SJSA1 (cell line): ENCODE measurements at regions not wholly inside any gene's neighbourhood (a gene's known extent, or its start where the extent isn't known, plus 50 kb on each side); places are given as distances from the start of the nearest gene placed in this dataset.

Experiments used
- DNase-seq, 2 experiments: peaks; one replicate each; pipeline ENCODE4 v3.0.0-alpha.2; 2015 to 2020; ENCODE audit warnings: low spot score in 2 of 2, low read depth in 1 of 2
- H3K27ac ChIP-seq: fragments of 250-450 bp; sonication (Bioruptor Pico); 2 replicates; pipeline ENCODE4 v1.5.1; 2020; ENCODE audit warnings: mild to moderate bottlenecking, moderate library complexity
- H3K27me3 ChIP-seq: fragments of 250-450 bp; sonication (Bioruptor Pico); replicated peaks from 2 replicates; pipeline ENCODE4 v1.5.1; 2020; ENCODE audit warnings: mild to moderate bottlenecking, moderate library complexity
- H3K36me3 ChIP-seq: fragments of 250-450 bp; sonication (Bioruptor Pico); 2 replicates; pipeline ENCODE4 v1.5.1; 2020; ENCODE audit warnings: mild to moderate bottlenecking
- H3K4me1 ChIP-seq: fragments of 250-450 bp; sonication (Bioruptor Pico); replicated peaks from 2 replicates; pipeline ENCODE4 v1.6.1; 2021; ENCODE audit warnings: mild to moderate bottlenecking
- H3K4me3 ChIP-seq: fragments of 250-450 bp; sonication (Bioruptor Pico); 2 replicates; pipeline ENCODE4 v1.5.1; 2020; ENCODE audit warnings: mild to moderate bottlenecking
- H3K9me3 ChIP-seq: fragments of 250-450 bp; sonication (Bioruptor Pico); replicated peaks from 2 replicates; pipeline ENCODE4 v1.5.1; 2020; ENCODE audit warnings: mild to moderate bottlenecking

DNA sequence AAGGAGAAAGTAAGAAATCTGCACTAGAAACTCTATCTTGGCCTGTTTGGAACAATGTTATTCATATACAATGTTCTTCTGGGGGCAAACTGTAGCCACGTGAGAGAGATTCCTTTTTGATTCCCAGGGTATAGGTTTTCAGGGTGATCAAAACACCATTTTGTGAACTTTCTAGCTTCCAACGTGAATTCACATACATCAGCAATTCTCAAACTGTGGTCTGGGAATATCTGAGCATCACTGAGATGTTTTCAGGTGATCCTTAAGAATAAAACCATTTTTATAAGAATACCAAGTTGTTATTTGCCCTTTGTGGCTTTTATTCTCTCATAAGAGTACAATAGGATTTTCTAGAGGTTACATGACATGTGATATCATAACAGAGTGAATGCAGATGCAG lies 66.9 kb upstream of the ATP1A1 start:
- H3K27ac ChIP-seq = no peak overlapping the region
- H3K4me3 ChIP-seq = no peak overlapping the region
- no peaks in the 10 kb centered on the region for H3K36me3 ChIP-seq
- H3K9me3 ChIP-seq = no peaks in the 10 kb centered on the region
- peaks cover 4% of the 10 kb centered on the region; the same call in 1 of the 2 replicates for H3K27me3 ChIP-seq
- DNase-seq = no peak
- H3K4me1 ChIP-seq = no peaks in the 10 kb centered on the region

DNA sequence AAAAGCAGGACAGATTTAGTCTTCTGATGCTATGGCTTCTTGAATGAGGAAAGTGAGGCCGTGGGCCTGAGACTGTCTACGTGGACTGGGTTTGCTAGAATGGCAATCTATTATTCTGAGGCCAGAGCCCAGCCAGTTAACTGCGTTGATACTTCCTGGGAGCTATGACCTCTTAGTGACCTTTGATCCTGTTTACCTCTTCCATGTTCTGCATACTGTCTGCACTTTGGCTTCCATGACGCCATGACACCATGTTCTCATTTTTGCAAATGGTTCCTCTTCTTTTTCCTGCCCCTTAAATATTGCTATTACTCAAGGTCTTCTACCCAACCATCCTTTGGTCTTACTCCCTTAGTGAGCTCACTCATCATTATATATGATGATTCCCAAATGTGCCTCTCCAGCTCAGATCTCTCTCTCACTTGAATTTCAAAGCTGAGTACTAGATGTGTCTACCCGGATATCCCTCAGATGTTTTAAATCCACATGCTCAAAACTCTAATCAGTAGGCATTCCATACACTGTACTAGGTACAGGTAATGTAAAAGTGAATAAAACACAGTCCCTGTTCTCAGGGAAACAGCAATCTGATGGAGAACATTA lies 66.1 kb upstream of the ATP1A1 start:
- H3K27ac ChIP-seq = no peak overlapping the region
- no peaks in the 10 kb centered on the region for H3K9me3 ChIP-seq
- no peak for DNase-seq
- H3K4me1 ChIP-seq = no peaks in the 10 kb centered on the region
- peaks cover 4% of the 10 kb centered on the region; the same call in 1 of the 2 replicates for H3K27me3 ChIP-seq
- H3K36me3 ChIP-seq = no peaks in the 10 kb centered on the region
- no peak overlapping the region for H3K4me3 ChIP-seq

- H3K9me3 ChIP-seq = no peaks in the 10 kb centered on the region
- H3K36me3 ChIP-seq = no peaks in the 10 kb centered on the region
- DNase-seq = no peak
- H3K27me3 ChIP-seq = peaks cover 4% of the 10 kb centered on the region; the same call in 1 of the 2 replicates
- no peaks in the 10 kb centered on the region for H3K4me1 ChIP-seq
- H3K27ac ChIP-seq = no peak overlapping the region
- no peak overlapping the region for H3K4me3 ChIP-seq
Observed at GRCh38 chr1:116308276-116308675, 64.8 kb upstream of the ATP1A1 start.

DNA sequence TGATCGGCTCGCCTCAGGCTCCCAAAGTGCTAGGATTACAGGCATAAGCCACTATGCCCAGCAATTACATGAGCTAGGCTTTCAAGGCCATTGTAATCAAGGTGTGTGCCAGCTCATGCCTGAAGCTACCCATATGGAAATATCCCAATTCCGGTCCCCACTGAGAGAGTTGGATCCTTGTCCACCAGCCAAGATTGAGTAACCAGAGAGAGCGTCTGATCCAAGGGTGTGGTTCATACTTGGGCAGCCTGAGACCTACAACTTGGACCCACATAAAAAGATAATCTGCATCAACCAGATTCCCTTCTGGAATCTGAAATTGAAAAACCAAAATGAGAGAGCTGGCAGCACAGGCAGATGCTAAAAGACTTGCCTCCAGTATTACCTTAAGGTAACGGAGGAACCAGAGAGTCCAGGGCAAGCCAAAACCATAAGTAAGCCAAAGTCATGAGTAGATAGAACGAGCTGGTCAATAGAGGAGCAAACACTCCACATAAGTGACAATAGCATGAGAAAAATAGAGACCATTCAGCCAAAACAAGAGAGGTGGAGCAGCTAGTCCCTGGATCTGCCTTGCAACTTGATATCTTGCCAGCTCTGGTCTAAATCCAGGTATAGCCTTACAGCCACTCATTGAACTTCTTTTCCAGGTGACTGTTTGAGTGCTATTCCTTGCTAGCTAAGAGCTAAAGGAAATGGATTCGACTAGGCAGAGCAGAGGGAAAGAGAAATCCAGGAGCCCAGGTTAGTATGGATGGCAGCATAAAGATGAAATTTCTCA lies 63.8 kb upstream of the ATP1A1 start:
- Histone ChIP-seq H3K36me3 (no peaks in the 10 kb centered on the region), H3K4me3 (no peak overlapping the region), H3K4me1 (no peaks in the 10 kb centered on the region), H3K9me3 (no peaks in the 10 kb centered on the region), H3K27me3 (peaks cover 4% of the 10 kb centered on the region; the same call in 1 of the 2 replicates), H3K27ac (no peak overlapping the region)
- DNase-seq = no peak

DNA sequence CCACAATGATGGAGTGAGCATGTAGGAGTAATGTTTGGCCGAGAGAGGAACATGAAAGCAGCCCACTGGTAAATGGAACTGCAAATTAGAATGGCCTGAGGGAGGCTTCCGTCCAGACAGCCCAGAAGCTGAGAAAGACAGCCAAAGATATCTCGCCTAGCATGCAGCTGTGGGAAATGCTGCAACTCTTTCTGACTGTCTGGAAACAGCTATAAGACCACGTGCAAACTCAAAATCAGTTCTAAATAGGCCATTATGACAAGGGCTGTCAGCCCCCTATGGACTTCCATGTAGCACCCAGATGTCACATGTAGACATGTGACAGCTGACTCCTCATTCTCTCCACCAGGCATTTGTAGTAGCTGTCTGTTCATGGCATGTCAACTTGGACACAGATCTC lies 62.9 kb upstream of the ATP1A1 start:
- H3K4me3 ChIP-seq = no peak overlapping the region
- H3K27me3 ChIP-seq = peaks cover 4% of the 10 kb centered on the region; the same call in 1 of the 2 replicates
- no peaks in the 10 kb centered on the region for H3K4me1 ChIP-seq
- no peaks in the 10 kb centered on the region for H3K36me3 ChIP-seq
- H3K27ac ChIP-seq = no peak overlapping the region
- DNase-seq = no peak
- no peaks in the 10 kb centered on the region for H3K9me3 ChIP-seq

DNA sequence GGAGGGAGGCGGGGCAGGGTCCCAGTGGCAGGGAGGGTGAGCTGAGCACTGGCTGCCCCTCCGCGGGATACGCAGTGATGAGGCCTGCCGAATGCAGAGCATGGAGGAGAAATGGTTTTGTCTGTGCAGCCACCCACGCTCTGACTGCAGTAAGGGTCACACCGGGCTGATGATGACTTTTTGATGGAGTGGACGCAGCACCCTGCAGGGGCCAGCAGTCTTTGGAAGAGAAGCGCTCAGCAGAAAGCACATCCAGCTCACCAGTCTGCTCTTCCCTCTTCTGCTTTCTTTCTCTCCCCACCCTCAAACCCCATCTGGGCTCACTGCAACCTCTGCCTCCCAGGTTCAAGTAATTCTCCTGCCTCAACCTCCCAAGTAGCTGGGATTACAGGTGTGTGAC lies 61.9 kb upstream of the ATP1A1 start:
- no peak overlapping the region for H3K27ac ChIP-seq

GRCh38 chr1:116311756-116312680 lies 61.0 kb upstream of the ATP1A1 start:
- no peaks in the 10 kb centered on the region for H3K9me3 ChIP-seq
- no peaks in the 10 kb centered on the region for H3K36me3 ChIP-seq
- H3K4me1 ChIP-seq = no peaks in the 10 kb centered on the region
- H3K27me3 ChIP-seq = peaks cover 4% of the 10 kb centered on the region
- DNase-seq = no peak
- no peak overlapping the region for H3K27ac ChIP-seq
- no peak overlapping the region for H3K4me3 ChIP-seq

More for the DNA sequence above, 61.9 kb upstream of the ATP1A1 start:
- no peak for DNase-seq
- no peaks in the 10 kb centered on the region for H3K9me3 ChIP-seq
- H3K4me3 ChIP-seq = no peak overlapping the region
- H3K36me3 ChIP-seq = no peaks in the 10 kb centered on the region
- H3K27me3 ChIP-seq = peaks cover 4% of the 10 kb centered on the region
- H3K4me1 ChIP-seq = no peaks in the 10 kb centered on the region

DNA sequence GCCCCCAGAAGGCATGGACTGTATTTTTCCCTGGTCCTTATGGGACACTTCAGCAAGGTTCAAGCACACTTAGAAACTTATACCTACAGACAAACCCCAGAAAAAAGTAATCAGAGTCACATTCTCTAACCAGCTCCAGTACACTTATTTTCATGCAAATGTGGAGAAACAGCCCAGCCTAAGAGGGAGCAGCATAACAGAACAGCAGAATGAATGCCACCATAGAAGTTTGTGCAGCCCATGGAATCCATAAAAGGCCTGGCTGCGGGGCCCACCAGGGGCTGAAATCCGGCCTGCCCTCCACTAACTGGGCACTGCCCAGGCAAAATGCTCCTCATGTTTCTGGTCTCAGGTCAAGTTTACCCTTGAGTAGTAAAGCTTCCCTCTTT lies 60.4 kb upstream of the ATP1A1 start:
- DNase-seq = no peak
- Histone ChIP-seq H3K4me3 (no peak overlapping the region), H3K27ac (no peak overlapping the region), H3K27me3 (peaks cover 4% of the 10 kb centered on the region; the same call in 1 of the 2 replicates), H3K9me3 (no peaks in the 10 kb centered on the region), H3K4me1 (no peaks in the 10 kb centered on the region), H3K36me3 (no peaks in the 10 kb centered on the region)

DNA sequence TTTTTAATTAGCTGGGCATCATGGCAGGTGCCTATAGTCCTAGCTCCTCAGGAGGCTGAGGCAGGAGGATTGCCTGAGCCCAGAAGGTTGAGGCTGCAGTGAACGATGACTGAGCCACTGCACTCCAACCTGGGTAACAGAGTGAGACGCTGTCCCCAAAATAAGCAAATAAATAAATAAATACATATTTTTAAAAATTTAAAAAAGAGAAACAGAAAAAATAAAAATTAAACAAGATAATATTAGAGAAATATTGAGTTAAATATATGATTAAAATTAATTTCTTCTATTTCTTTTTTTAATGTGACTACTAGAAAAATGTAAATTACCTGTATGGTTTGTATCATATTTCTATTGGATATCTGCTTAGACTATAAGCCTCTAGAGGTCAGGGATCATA lies 59.3 kb upstream of the ATP1A1 start:
- Histone ChIP-seq H3K27me3 (peaks cover 4% of the 10 kb centered on the region; the same call in 1 of the 2 replicates), H3K27ac (no peak overlapping the region), H3K36me3 (no peaks in the 10 kb centered on the region), H3K9me3 (no peaks in the 10 kb centered on the region), H3K4me3 (no peak overlapping the region), H3K4me1 (no peaks in the 10 kb centered on the region)
- no peak for DNase-seq

- Histone ChIP-seq H3K36me3 (no peaks in the 10 kb centered on the region), H3K4me3 (no peak overlapping the region), H3K9me3 (no peaks in the 10 kb centered on the region), H3K27me3 (peaks cover 4% of the 10 kb centered on the region; the same call in 1 of the 2 replicates), H3K27ac (no peak overlapping the region), H3K4me1 (no peaks in the 10 kb centered on the region)
- no peak for DNase-seq
Observed at GRCh38 chr1:116314305-116314919, 58.6 kb upstream of the ATP1A1 start.

- no peak for DNase-seq
- no peak overlapping the region for H3K4me3 ChIP-seq
- peaks cover 15% of the 10 kb centered on the region; the same call in 1 of the 2 replicates for H3K27me3 ChIP-seq
- no peaks in the 10 kb centered on the region for H3K36me3 ChIP-seq
- no peaks in the 10 kb centered on the region for H3K4me1 ChIP-seq
- no peak overlapping the region for H3K27ac ChIP-seq
- H3K9me3 ChIP-seq = no peaks in the 10 kb centered on the region
Observed at GRCh38 chr1:116316373-116316772, 56.7 kb upstream of the ATP1A1 start.

DNA sequence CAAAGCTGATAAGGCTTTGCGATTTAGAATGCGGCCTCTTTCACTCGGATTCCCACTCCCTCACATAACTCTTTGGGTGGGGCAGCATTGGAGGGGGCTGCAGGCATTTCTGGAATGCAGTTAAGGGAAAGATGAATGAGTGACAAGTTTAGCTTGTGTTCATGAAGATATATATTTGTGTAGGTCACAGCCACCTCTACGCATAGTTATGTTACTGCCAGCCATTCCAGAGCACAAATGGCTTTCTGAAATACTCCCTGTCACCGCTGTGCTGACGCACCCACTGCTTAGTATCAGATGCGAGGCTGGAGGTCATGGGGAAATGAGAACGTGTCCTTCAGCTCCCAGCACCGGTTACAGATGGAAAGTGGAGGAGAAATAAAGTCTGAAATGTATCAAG lies 54.1 kb upstream of the ATP1A1 start:
- H3K4me1 ChIP-seq = no peaks in the 10 kb centered on the region
- H3K9me3 ChIP-seq = no peaks in the 10 kb centered on the region
- DNase-seq = no peak
- H3K27ac ChIP-seq = no peak overlapping the region
- H3K36me3 ChIP-seq = no peaks in the 10 kb centered on the region
- no peak overlapping the region for H3K4me3 ChIP-seq
- peaks cover 25% of the 10 kb centered on the region; the same call in 1 of the 2 replicates for H3K27me3 ChIP-seq

DNA sequence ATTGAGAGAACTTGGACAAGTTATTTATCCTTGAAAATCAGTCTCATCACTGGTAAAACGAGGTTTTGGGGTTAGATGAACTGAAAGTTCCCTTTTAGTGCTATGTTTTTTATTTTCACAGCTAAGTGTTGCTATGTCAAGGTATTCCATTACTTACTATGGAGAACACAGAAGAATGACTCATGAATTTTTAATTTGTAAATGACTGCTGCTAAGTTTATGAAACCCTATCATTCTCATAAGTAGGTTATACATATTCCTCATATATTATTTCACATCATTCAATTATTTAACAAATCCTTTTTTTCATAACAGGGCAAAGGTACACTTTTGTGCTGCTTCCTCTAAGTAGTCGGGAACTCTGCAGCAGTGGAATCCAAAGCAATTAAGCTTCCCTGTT lies 52.2 kb upstream of the ATP1A1 start:
- no peak for DNase-seq
- Histone ChIP-seq H3K27ac (no peak overlapping the region), H3K4me3 (no peak overlapping the region), H3K9me3 (no peaks in the 10 kb centered on the region), H3K27me3 (peaks cover 23% of the 10 kb centered on the region; the same call in 1 of the 2 replicates), H3K4me1 (no peaks in the 10 kb centered on the region), H3K36me3 (no peaks in the 10 kb centered on the region)
